Right atrium auricular region (tissue), 2 donors: ENCODE measurements at regions not wholly inside any gene's neighbourhood (a gene's known extent, or its start where the extent isn't known, plus 50 kb on each side); places are given as distances from the start of the nearest gene placed in this dataset.

Source experiments
- DNase-seq: peaks from one replicate; pipeline ENCODE4 v3.0.0-alpha.2; 2019; ENCODE audit warnings: low spot score
- H3K27ac ChIP-seq, 2 donors: fragments of 200-600 bp; sonication (generic); 1 replicate in 1 of 2; 2 replicates in 1 of 2; pipeline ENCODE4 v1.5.1; 2016 to 2019
- H3K27me3 ChIP-seq, 2 donors: fragments of 200-600 bp; sonication (generic); one replicate each; pipeline versions ENCODE4 v1.5.1 to v1.6.0; 2017 to 2019
- H3K36me3 ChIP-seq: fragments of 200-600 bp; sonication (generic); one replicate; pipeline ENCODE4 v1.5.1; 2016
- H3K4me1 ChIP-seq, 2 donors: fragments of 200-600 bp; sonication (generic); one replicate each; pipeline versions ENCODE4 v1.5.1 to v1.6.0; 2017 to 2019
- H3K4me3 ChIP-seq, 2 donors: fragments of 200-600 bp; sonication (generic); 1 replicate in 1 of 2; 2 replicates in 1 of 2; pipeline ENCODE4 v1.5.1; 2017 to 2019; ENCODE audit warnings: mild to moderate bottlenecking in 1 of 2, moderate library complexity in 1 of 2
- H3K9me3 ChIP-seq, 2 donors: fragments of 200-600 bp; sonication (generic); one replicate each; pipeline ENCODE4 v1.5.1; 2019
- CTCF ChIP-seq, 2 donors: fragments of 200-600 bp; sonication (generic); IDR thresholded peaks; one replicate each; pipeline ENCODE4 v1.5.1; 2019; ENCODE audit warnings: antibody characterized with exemption in 2 of 2

- Histone ChIP-seq H3K27me3 (no peaks in the 10 kb centered on the region), H3K4me1 (no peaks in the 10 kb centered on the region), H3K4me3 (no peak overlapping the region), H3K9me3 (no peaks in the 10 kb centered on the region), H3K27ac (no peak overlapping the region), H3K36me3 (no peaks in the 10 kb centered on the region)
- no peak for TF ChIP-seq CTCF (IDR thresholded peaks at IDR 0.05)
- no peak for DNase-seq
Observed at GRCh38 chr4:14458463-14458862, 543.8 kb upstream of the CPEB2 start.

- no peaks in the 10 kb centered on the region for H3K4me1 ChIP-seq
- no peak for TF ChIP-seq CTCF (IDR thresholded peaks at IDR 0.05)
- no peak overlapping the region for H3K4me3 ChIP-seq
- H3K9me3 ChIP-seq, result no peaks in the 10 kb centered on the region
- no peak for DNase-seq
- no peak overlapping the region for H3K27ac ChIP-seq
- no peaks in the 10 kb centered on the region for H3K36me3 ChIP-seq
- H3K27me3 ChIP-seq, result no peaks in the 10 kb centered on the region
Observed at GRCh38 chr4:14465057-14465456, 537.2 kb upstream of the CPEB2 start.

- no peak for DNase-seq
- no peaks in the 10 kb centered on the region for H3K36me3 ChIP-seq
- TF ChIP-seq CTCF (IDR thresholded peaks at IDR 0.05), result no peak
- H3K27ac ChIP-seq, result no peak overlapping the region
- H3K9me3 ChIP-seq, result no peaks in the 10 kb centered on the region
- no peak overlapping the region for H3K4me3 ChIP-seq
- H3K4me1 ChIP-seq, result no peaks in the 10 kb centered on the region
- H3K27me3 ChIP-seq, result no peaks in the 10 kb centered on the region
Observed at GRCh38 chr4:14465507-14465906, 536.8 kb upstream of the CPEB2 start.

- no peaks in the 10 kb centered on the region for H3K9me3 ChIP-seq
- no peak overlapping the region for H3K4me3 ChIP-seq
- DNase-seq, result no peak
- no peak overlapping the region for H3K27ac ChIP-seq
- no peaks in the 10 kb centered on the region for H3K36me3 ChIP-seq
- H3K27me3 ChIP-seq, result no peaks in the 10 kb centered on the region
- TF ChIP-seq CTCF (IDR thresholded peaks at IDR 0.05), result no peak
- H3K4me1 ChIP-seq, result no peaks in the 10 kb centered on the region
Observed at GRCh38 chr4:14478504-14478903, 523.8 kb upstream of the CPEB2 start.

- no peak for TF ChIP-seq CTCF (IDR thresholded peaks at IDR 0.05)
- H3K4me3 ChIP-seq, result no peak overlapping the region
- peaks cover 0 to 8% of the 10 kb centered on the region in 2 donors for H3K9me3 ChIP-seq
- H3K27ac ChIP-seq, result no peak overlapping the region
- H3K4me1 ChIP-seq, result no peaks in the 10 kb centered on the region
- no peaks in the 10 kb centered on the region for H3K36me3 ChIP-seq
- DNase-seq, result no peak
- no peaks in the 10 kb centered on the region for H3K27me3 ChIP-seq
Observed at GRCh38 chr4:14496408-14496807, 505.9 kb upstream of the CPEB2 start.

- Histone ChIP-seq H3K27ac (no peak overlapping the region), H3K36me3 (no peaks in the 10 kb centered on the region), H3K4me3 (no peak overlapping the region), H3K4me1 (no peaks in the 10 kb centered on the region), H3K27me3 (no peaks in the 10 kb centered on the region), H3K9me3 (peaks cover 0 to 8% of the 10 kb centered on the region in 2 donors)
- TF ChIP-seq CTCF (IDR thresholded peaks at IDR 0.05), result no peak
- DNase-seq, result no peak
Observed at GRCh38 chr4:14496969-14497368, 505.3 kb upstream of the CPEB2 start.
